ENCODE measurements at regions not wholly inside any gene's neighbourhood (a gene's known extent, or its start where the extent isn't known, plus 50 kb on each side); places are given as distances from the start of the nearest gene placed in this dataset.
"Not testable (repeated sequence)": the region's sequence is repeated elsewhere in the genome, so short reads cannot be mapped to it uniquely, and the experiment has no call there.

DNA sequence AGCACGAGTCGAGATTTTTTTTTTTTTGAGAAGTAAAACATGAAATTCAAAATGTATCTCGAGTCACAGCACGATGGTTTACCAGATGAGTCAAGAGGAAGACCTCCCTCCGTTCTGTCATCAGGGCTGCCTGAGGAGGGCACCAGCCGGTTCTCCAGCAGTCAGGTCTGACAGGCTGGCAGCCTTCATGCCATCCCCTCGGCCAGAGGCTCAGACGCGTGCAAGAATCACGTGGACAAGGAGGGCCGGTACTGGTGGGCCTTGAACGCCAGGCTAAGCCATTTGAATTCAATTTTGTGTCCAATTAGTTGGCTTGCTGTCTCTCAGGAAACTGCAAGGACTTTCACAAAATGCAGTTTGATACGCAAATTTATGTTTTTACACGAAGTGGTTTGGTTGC is 1412.2 kb downstream of the BRD1 start:
- H3K27ac Mint-ChIP-seq = no peak overlapping the region
- CTCF ChIA-PET = no interaction called here
- POLR2A ChIA-PET = no interaction called here
- H3K9me3 Mint-ChIP-seq (ENCODE audit: insufficient read depth) = no peaks in the 10 kb centered on the region
- no peak overlapping the region for H3K4me3 Mint-ChIP-seq
- Histone ChIP-seq H4K20me1 (ENCODE audit: control insufficient read depth, insufficient read depth, low read length, poor library complexity, severe bottlenecking) (no peaks in the 10 kb centered on the region), H3K9ac (ENCODE audit: low read length) (no peak overlapping the region), H3K27me3 (replicated peaks in 1 of 4; ENCODE audit: control extremely low read depth in 1 of 4, control insufficient read depth in 3 of 4, insufficient read depth in 4 of 4, low read length in 3 of 4) (peaks cover 0 to 16% (median 0%) of the 10 kb centered on the region in 4 experiments), H2AFZ (ENCODE audit: insufficient read depth, low read depth, low read length, poor library complexity, severe bottlenecking) (no peak overlapping the region), H3K36me3 (replicated peaks in 1 of 2; ENCODE audit: control extremely low read depth in 1 of 2, control insufficient read depth in 1 of 2, extremely low read depth in 1 of 2, insufficient read depth in 2 of 2, low read length in 1 of 2) (no peaks in the 10 kb centered on the region), H3K79me2 (ENCODE audit: control insufficient read depth, insufficient read depth, low read length) (no peaks in the 10 kb centered on the region), H3K4me2 (replicated peaks; ENCODE audit: low read depth, low read length, poor library complexity, severe bottlenecking) (no peak overlapping the region), H3K4me3 (ENCODE audit: control extremely low read depth in 1 of 5, extremely low read depth in 1 of 5, insufficient read depth in 1 of 5, low read depth in 2 of 5, low read length in 4 of 5) (no peak overlapping the region), H3K27ac (ENCODE audit: low read length in 2 of 2) (no peak overlapping the region), H3K9me3 (ENCODE audit: control extremely low read depth in 1 of 3, control insufficient read depth in 2 of 3, insufficient read depth in 1 of 3, low read length in 2 of 3) (peaks cover 0 to 3% (median 0%) of the 10 kb centered on the region in 3 donors), H3K4me1 (ENCODE audit: control insufficient read depth in 2 of 2, insufficient read depth in 2 of 2, low read length in 2 of 2) (no peaks in the 10 kb centered on the region)
- no peaks in the 10 kb centered on the region for H3K4me1 Mint-ChIP-seq
- WGBS (ENCODE audit: insufficient coverage) = 80% methylated on average over 10 of the region's 14 CpGs
- peaks cover 50% of the 10 kb centered on the region for H3K27me3 Mint-ChIP-seq
- no peak for DNase-seq
- intact Hi-C loops (cut with micrococcal nuclease) = no loop called here
- no peak for ATAC-seq (ENCODE audit: low read depth)
- TF ChIP-seq EZH2 (IDR thresholded peaks at IDR 0.05; ENCODE audit: borderline replicate concordance, insufficient read depth, low read depth, low read length, poor library complexity, severe bottlenecking) = no peak
- TF ChIP-seq, protein P1, sequence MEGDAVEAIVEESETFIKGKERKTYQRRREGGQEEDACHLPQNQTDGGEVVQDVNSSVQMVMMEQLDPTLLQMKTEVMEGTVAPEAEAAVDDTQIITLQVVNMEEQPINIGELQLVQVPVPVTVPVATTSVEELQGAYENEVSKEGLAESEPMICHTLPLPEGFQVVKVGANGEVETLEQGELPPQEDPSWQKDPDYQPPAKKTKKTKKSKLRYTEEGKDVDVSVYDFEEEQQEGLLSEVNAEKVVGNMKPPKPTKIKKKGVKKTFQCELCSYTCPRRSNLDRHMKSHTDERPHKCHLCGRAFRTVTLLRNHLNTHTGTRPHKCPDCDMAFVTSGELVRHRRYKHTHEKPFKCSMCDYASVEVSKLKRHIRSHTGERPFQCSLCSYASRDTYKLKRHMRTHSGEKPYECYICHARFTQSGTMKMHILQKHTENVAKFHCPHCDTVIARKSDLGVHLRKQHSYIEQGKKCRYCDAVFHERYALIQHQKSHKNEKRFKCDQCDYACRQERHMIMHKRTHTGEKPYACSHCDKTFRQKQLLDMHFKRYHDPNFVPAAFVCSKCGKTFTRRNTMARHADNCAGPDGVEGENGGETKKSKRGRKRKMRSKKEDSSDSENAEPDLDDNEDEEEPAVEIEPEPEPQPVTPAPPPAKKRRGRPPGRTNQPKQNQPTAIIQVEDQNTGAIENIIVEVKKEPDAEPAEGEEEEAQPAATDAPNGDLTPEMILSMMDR (IDR thresholded peaks at IDR 0.05) = no peak

DNA sequence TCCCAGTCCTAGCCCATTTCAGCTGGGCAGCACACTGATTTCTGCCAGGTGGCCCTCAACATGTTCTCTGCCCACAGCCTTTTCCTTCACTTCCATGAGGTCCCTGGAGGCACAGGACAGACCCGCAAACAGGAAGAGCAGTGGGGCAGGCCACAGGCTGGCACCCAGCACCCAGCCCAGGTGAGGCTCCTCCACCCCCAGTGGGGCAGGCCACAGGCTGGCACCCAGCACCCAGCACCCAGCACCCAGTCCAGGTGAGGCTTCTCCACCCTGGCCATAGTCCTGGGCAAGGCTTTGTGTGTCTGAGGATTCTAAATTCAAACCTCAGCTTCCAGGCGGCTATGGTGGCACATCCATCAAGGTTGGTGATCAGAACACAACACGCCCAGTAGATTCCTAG is 1413.0 kb downstream of the BRD1 start:
- ATAC-seq (ENCODE audit: low read depth) = no peak
- H3K27ac ChIP-seq (ENCODE audit: low read length in 2 of 2) = no peak overlapping the region
- H3K4me2 ChIP-seq (replicated peaks; ENCODE audit: low read depth, low read length, poor library complexity, severe bottlenecking) = no peak overlapping the region
- no peak overlapping the region for H3K4me3 Mint-ChIP-seq
- H4K20me1 ChIP-seq (ENCODE audit: control insufficient read depth, insufficient read depth, low read length, poor library complexity, severe bottlenecking) = no peaks in the 10 kb centered on the region
- CTCF ChIA-PET = no interaction called here
- H3K9me3 Mint-ChIP-seq (ENCODE audit: insufficient read depth) = no peaks in the 10 kb centered on the region
- H3K27ac Mint-ChIP-seq = no peak overlapping the region
- intact Hi-C loops (cut with micrococcal nuclease) = no loop called here
- WGBS (ENCODE audit: insufficient coverage) = 88% methylated on average over 3 of the region's 3 CpGs
- no peak overlapping the region for H3K9ac ChIP-seq (ENCODE audit: low read length)
- DNase-seq = no peak
- POLR2A ChIA-PET = no interaction called here
- no peaks in the 10 kb centered on the region for H3K4me1 Mint-ChIP-seq
- no peak for TF ChIP-seq EZH2 (IDR thresholded peaks at IDR 0.05; ENCODE audit: borderline replicate concordance, insufficient read depth, low read depth, low read length, poor library complexity, severe bottlenecking)
- TF ChIP-seq, protein P1 (IDR thresholded peaks at IDR 0.05) = no peak
- H3K4me3 ChIP-seq (ENCODE audit: control extremely low read depth in 1 of 5, extremely low read depth in 1 of 5, insufficient read depth in 1 of 5, low read depth in 2 of 5, low read length in 4 of 5) = no peak overlapping the region
- peaks cover 46% of the 10 kb centered on the region for H3K27me3 Mint-ChIP-seq
- H3K4me1 ChIP-seq (ENCODE audit: control insufficient read depth in 2 of 2, insufficient read depth in 2 of 2, low read length in 2 of 2) = no peaks in the 10 kb centered on the region
- H2AFZ ChIP-seq (ENCODE audit: insufficient read depth, low read depth, low read length, poor library complexity, severe bottlenecking) = no peak overlapping the region
- peaks cover 0 to 16% (median 0%) of the 10 kb centered on the region in 4 experiments for H3K27me3 ChIP-seq (replicated peaks in 1 of 4; ENCODE audit: control extremely low read depth in 1 of 4, control insufficient read depth in 3 of 4, insufficient read depth in 4 of 4, low read length in 3 of 4)
- H3K9me3 ChIP-seq (ENCODE audit: control extremely low read depth in 1 of 3, control insufficient read depth in 2 of 3, insufficient read depth in 1 of 3, low read length in 2 of 3) = peaks cover 0 to 3% (median 0%) of the 10 kb centered on the region in 3 donors
- H3K79me2 ChIP-seq (ENCODE audit: control insufficient read depth, insufficient read depth, low read length) = no peaks in the 10 kb centered on the region
- H3K36me3 ChIP-seq (replicated peaks in 1 of 2; ENCODE audit: control extremely low read depth in 1 of 2, control insufficient read depth in 1 of 2, extremely low read depth in 1 of 2, insufficient read depth in 2 of 2, low read length in 1 of 2) = no peaks in the 10 kb centered on the region

DNA sequence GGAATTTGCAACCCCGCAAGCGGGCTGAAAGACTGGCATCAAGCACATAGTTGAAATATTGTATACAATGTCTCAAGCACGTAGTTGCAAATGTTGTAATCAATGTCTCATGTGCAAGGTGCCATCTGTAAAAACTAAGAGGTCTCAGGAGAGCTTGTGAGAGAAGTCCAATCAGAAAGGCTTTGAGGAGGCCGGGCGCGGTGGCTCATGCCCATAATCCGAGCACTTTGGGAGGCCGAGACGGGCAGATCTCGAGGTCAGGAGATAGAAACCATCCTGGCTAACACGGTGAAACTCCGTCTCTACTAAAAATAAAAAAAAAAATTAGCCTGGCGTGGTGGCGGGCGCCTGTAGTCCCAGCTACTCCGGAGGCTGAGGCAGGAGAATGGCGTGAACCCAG is 1414.7 kb downstream of the BRD1 start:
- H3K9me3 ChIP-seq (ENCODE audit: control extremely low read depth in 1 of 3, control insufficient read depth in 2 of 3, insufficient read depth in 1 of 3, low read length in 2 of 3); intact Hi-C loops (cut with micrococcal nuclease); DNase-seq; H3K4me1 Mint-ChIP-seq; H4K20me1 ChIP-seq (ENCODE audit: control insufficient read depth, insufficient read depth, low read length, poor library complexity, severe bottlenecking); H3K4me3 Mint-ChIP-seq; H3K79me2 ChIP-seq (ENCODE audit: control insufficient read depth, insufficient read depth, low read length); H3K9ac ChIP-seq (ENCODE audit: low read length); H3K4me1 ChIP-seq (ENCODE audit: control insufficient read depth in 2 of 2, insufficient read depth in 2 of 2, low read length in 2 of 2); H3K4me3 ChIP-seq (ENCODE audit: control extremely low read depth in 1 of 5, extremely low read depth in 1 of 5, insufficient read depth in 1 of 5, low read depth in 2 of 5, low read length in 4 of 5); H3K27ac Mint-ChIP-seq; H3K9me3 Mint-ChIP-seq (ENCODE audit: insufficient read depth); H3K4me2 ChIP-seq (replicated peaks; ENCODE audit: low read depth, low read length, poor library complexity, severe bottlenecking); POLR2A ChIA-PET; H2AFZ ChIP-seq (ENCODE audit: insufficient read depth, low read depth, low read length, poor library complexity, severe bottlenecking); CTCF ChIA-PET; ATAC-seq (ENCODE audit: low read depth); H3K27ac ChIP-seq (ENCODE audit: low read length in 2 of 2); H3K36me3 ChIP-seq (replicated peaks in 1 of 2; ENCODE audit: control extremely low read depth in 1 of 2, control insufficient read depth in 1 of 2, extremely low read depth in 1 of 2, insufficient read depth in 2 of 2, low read length in 1 of 2): not testable (repeated sequence)
- peaks cover 34% of the 10 kb centered on the region for H3K27me3 Mint-ChIP-seq
- 100% methylated on average over 1 of the region's 17 CpGs for WGBS (ENCODE audit: insufficient coverage)
- H3K27me3 ChIP-seq (replicated peaks in 1 of 4; ENCODE audit: control extremely low read depth in 1 of 4, control insufficient read depth in 3 of 4, insufficient read depth in 4 of 4, low read length in 3 of 4) = peaks cover 0 to 15% (median 0%) of the 10 kb centered on the region in 4 experiments
